ENCODE measurements at regions not wholly inside any gene's neighbourhood (a gene's known extent, or its start where the extent isn't known, plus 50 kb on each side); places are given as distances from the start of the nearest gene placed in this dataset.

- TF ChIP-seq ZFX (IDR thresholded peaks at IDR 0.05; ENCODE audit: borderline replicate concordance): no peak
- no peak for TF ChIP-seq CTCF (IDR thresholded peaks at IDR 0.05)
These were observed 286.2 kb downstream of the GRB14 start for GRCh38 chr2:164335128-164335527.
